GM19239 (cell line): ENCODE measurements at regions not wholly inside any gene's neighbourhood (a gene's known extent, or its start where the extent isn't known, plus 50 kb on each side); places are given as distances from the start of the nearest gene placed in this dataset.

ENCODE experiments used
- DNase-seq: peaks from one replicate; pipeline ENCODE4 v3.0.0; 2011; ENCODE audit warnings: low spot score; ENCODE audit not compliant: insufficient read length
- FAIRE-seq: peaks from 2 replicates; lab custom pipeline; 2011; peaks lifted over from hg19 to GRCh38; lab: Jason Lieb, UNC

DNA sequence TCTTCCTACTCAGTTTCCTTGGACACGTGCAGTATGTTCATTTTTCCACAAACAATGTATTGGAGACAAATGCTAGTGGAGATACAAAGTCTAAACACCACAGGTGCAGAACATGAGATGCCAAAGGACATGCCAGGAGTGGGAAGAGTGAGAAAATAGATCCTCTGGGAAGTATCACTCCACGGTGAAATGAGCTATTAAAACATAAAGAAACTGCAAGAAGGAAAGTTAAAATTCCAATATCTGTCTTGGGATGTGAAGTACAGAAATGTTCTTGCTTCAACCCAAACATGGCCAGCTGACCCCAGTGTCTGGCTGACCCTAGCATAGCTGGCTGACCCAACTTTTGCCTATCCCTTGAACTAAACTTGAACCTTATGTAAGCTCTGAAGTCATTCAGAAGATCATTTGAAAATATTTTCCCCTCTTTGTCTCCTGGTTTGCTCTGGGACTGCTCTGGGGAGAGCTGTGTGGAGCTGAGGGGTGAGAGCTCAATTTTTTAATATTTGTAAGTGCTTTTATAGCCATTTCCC is 59.5 kb downstream of the FZD1 start:
- DNase-seq (no peak), FAIRE-seq (no peak)

DNA sequence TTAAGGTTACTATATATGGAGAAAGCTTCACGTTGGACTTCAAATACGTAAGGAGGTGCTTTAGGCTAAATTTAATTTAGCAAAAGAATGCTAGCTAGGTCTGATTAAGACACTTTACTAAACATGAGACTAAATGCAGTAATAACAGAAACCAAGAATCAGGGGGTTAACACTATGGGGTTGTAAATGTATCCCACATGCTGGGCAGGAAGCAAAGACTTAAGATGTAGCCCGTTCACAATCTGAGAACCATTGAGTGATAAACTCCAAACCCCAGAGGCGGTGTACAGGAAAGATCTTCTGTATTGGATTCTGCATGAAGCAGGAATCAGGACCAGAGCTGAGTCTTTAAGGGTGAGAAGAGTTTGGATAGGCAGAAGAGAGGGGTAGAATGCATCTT is 60.4 kb downstream of the FZD1 start:
- DNase-seq: no peak
- no peak for FAIRE-seq

DNA sequence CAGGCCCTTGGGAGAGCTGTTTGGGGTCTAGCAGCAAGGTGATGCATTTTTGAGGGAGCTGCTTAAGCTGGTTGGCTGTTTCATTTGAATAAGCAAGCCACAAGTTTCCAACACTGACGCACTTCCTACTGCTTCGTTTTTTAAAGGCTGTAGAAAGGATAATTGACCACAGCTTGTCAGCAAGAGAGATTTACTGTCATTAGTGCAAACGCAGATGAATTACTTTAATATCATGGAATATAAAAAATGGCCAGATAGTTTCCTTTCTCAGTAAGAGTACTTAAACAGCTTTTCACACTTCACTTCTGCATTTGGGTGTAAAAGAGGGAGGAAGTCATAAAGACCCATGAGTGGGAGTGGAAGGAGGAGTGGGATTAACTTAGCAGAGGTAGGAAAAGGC is 61.5 kb downstream of the FZD1 start:
- DNase-seq (no peak), FAIRE-seq (no peak)

DNA sequence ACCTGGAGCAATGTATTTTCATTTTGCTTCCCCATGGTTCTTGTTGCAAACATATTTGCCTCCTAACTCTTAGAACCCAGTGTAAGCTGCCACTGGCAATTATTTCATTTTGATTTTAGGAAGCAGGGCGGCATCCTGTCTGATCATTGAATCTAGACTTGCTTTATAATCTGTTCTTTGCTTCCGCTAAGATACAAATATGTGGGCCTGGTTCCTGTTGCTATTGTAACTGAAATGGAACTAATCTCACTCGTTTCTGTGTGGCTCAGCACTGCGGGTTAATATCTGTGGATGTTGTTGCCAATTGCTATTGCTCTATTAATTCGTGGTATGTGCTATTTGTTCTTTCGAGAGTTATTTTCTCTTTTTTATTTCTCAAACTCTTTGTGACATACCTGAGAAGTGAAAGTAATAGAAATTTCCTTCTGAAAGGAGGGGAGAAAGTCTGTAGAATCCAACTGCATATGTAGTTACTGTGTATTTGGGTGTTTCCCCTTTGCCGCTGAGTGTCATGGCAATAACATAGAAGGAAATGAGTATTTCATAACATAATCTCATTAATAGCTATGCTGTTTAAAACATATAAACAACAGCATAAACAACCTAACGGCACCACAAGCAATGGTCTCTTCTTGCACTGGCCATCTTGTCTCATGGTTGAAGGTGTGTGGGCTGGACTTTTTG is 62.4 kb downstream of the FZD1 start:
- DNase-seq (no peak), FAIRE-seq (no peak)

DNA sequence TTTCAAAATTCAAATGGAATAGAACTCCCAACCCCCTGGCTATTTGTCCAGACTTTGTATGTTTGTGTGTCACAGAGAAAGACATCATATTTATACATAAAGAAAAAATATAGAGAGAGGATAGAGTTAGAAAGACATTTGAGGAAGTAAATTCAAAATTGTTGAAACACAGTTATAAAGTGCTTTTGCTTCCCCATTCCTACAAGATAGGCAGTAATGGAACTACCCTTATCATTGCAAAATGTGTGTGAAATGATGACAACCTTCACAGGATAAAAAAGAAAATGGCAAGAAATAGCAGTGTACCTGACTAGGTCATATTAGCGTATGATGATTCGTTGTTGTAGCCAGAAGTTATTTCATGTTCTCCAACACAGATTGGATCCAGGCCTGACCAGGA is 63.1 kb downstream of the FZD1 start:
- DNase-seq: no peak
- no peak for FAIRE-seq

DNA sequence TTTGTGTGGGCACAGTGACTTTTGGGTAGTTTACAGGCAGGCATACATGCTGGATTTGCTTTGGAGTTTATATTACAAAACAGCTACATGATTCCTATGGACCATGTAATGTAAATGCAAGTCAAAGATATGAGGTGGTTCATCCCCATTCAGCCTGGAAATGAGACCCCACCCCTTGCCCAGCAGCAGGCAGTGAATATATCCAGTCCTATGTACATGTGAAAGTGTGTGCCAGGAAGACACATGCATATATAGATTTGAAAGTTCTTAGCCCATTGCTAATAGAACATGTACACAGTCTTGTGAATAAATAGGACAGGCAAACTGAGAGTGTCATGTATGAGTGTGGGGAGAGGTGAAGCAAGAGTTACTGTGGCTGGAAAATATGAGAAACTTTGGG is 65.3 kb downstream of the FZD1 start:
- no peak for FAIRE-seq
- DNase-seq: no peak

DNA sequence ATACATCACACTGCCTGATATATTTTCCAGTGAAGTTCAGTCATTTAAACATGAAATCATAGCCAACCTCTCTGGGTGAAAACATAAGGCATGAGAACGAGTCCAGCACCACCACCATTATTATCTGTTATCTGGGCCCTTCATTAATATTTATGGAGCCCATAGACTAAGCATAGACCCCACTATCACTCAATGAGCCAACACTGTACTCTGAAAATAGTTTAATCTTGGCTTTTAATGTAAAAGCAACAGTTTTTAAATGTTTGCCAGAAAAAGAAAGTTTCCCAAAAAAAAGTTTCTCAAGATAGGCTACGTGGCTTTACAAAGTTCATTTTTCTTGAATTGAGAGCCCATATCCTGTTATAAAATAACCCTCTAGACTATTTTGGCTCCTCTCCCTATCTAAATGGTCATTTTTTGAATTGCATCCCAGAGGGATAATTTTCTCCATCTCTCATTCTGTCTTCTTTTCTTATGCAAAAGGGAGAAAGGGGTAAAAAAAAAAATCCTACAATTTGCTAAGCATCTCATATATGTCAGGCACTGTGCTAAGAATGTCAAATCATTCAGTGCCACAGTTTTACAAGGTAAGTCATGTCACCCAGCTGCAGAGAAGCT is 66.1 kb downstream of the FZD1 start:
- DNase-seq (no peak), FAIRE-seq (no peak)

DNA sequence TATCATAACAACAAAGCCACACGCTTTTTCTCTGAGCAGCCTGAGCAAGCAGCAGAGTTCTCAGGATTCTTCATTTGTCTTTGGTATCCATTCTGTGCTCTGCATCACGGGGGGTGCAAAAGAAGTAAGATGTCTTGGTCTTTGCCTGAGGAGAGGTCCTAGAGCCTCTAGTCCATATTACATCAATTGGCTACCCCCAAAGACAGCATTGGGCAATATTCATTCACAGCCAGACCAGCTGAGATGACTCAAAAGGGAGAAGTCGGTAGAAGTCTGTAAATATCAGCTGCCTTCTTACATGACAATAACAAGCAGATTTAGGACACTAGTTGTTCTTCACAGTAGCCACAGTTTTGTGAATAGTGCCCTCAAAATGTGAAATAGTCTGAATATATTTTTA is 66.6 kb downstream of the FZD1 start:
- DNase-seq (no peak), FAIRE-seq (no peak)

DNA sequence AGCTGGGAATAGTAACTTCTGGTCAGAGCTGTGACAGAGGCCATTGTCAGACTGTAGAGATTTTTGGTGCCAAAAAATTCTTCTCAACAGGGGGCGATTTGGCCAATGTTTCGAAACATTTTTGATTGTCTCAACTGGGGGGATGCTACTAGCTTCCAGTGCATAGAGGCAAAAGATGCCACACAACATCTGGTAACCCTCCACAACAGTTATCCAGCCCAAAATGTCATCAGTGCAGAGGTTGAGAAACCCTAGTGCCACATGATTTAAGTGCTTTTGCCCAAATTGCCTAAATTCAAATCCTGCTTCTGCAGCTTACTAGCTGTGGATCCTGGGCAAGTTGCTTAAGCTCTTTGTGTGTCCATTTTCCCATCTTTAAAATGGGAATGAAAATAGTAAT is 71.9 kb downstream of the FZD1 start:
- FAIRE-seq (no peak), DNase-seq (no peak)

DNA sequence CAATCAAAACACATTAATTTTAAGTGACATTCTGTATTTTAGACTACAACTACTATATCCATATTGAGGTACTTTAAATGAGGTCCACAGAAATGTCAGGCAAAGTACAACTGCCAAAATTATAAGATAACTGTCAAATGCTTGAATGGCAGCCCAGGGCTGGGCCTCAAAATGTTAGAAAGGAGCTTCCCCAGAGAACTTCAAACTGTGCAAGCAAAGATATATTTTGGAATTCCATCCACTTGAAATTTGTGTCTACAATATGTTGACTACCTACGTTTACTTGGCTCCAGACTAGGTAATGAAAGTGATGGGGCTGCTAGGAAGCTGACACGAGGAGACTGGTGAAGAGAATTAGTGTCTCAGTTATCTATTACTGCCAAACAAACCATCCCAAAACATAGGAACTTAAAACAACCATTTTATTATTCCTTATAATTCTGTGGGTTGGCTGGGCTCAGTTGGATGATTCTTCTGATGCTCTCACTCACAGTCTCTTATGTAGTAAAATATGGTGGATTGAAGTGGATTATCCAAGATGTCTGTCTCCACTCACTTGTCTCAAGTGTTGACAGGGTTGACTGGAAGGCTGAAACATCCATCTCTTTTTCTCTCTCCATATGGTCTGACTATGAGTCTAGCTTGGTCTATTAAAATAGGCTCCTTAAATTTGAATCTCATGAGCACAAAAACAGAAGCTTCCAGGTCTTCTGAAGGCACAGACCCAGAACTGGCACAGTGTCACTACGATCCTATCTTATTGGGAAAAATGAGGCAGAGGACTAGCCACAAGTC is 74.2 kb downstream of the FZD1 start:
- FAIRE-seq: no peak
- DNase-seq: no peak

DNA sequence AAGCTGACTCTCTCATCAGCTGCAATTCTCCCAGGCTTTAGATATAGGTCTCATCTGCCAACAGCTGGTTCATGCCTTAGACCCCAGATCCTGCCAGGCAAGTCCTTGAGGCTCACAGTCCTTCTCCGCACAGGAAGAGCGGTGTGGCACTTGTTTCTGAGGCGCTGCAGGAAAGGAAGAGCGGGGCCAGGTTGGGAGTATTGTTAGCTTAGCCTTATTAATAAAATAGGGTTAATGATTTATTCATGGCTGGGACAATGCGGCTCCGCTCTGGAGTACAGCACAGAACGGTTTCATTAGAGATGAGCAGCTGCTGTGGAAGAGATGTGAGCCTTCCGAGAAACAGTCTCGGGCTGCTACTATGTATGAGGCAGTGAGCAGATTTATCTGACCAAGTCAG is 78.1 kb downstream of the FZD1 start:
- DNase-seq (no peak), FAIRE-seq (no peak)

DNA sequence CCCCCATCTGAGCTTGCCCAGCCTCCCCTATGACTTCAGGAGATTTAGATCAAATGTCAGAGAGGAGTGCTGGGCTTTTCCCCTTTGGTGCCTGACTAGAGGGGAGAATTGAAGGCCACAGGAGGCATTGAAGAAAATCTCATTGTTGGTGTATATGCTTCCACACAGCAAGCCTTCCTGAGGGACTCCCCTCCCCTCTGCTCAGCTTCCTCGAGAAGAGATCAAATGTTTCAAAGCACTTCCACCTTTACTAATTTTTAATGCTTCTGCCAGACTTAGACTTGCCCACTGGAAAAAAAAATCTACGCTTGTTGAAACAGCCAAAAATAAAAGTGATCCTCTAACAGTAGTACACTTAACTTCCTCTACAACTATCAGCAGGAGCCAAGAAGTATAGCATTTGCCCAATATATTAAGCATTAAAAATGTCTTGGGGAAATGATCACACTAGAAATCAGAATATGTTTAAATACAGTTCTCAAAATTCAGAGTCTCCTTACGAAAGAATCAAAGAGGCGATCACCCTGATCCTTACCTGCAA is 79.3 kb downstream of the FZD1 start:
- FAIRE-seq (no peak), DNase-seq (no peak)

DNA sequence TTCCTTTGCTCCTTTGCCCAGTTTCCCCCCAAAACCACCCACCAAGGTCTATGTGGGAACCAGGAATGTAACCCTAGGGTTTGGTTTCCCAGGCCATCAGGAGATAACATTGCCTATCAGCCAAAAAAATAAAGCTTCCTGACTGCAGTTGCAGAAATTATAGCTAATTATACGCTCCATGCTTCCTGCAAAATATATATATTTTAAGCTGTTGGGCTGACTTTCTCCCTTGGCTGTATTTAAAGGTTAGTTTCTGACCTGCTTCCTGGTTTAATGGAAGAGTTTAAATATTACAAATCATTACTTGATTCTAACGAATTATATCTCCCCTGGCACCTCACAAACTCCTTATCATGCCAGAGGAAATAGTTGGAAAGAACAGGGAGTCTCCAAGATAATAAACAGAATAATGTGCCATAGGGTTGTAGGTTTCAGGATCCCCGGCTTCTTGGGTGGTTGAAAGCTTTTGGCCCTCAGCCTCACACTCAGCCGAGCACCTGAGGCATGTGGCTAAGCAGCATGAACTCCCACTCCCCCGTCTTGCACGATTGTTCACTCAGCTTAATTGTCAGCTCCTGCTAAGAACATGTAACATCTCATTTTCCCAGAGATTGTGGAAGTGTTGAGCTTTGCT is 79.9 kb downstream of the FZD1 start:
- DNase-seq: no peak
- no peak for FAIRE-seq

DNA sequence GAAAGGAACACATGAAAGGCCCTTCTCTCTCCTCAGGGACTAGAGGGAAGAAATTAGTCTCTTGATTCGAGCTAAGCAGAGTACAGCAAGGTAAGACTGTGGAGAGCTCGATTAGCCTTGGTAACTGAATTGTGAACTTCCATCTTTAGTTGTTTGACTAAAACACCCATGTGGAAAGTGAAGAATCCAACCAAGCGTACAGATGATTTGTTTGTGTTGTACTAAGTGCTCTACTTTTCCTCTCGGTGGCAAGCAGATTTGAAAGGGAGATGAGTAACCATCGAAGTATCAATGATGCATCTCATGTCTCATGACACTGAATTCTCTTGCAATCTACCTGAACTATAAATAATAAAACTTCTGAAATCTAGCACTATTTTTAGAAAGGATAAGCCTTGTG is 80.7 kb downstream of the FZD1 start:
- DNase-seq (no peak), FAIRE-seq (no peak)

DNA sequence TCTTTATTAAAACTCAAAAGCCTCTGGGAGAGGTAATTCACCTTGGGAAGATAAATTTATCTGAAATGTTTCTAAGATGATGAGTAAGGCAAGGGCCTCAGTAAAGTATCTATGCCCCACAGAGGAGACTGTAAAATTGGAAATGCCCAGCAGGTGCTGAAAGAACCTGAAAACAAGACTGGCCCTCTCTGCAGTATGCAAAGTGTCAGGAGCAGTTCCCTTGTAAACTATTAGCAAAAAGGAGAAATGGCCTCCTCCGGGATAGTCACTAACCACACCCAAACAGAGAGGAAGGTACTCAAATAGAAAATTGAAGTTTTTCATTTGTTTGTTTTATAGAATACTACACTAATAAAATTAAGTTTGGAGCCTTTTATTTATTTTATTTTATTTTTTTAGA is 81.2 kb downstream of the FZD1 start:
- FAIRE-seq: no peak
- no peak for DNase-seq

DNA sequence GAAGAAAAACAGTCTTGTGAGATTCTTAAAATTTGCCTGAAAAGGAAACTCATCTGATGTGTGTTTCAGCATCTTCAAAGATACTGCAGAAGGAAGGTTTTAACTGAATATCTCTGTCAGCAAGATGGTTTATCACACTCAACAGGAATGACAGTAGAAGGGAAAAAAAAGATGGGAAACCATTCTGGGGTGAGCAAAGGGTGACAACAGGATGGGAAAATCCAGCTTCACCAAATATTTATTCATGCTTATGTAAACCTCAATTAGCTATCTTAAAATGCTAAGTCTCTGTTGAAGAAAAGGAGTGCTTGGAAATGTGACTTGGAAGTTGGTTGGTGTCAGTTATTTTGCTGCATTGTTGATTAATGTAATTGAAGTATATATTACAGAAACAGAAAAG is 82.2 kb downstream of the FZD1 start:
- DNase-seq (no peak), FAIRE-seq (no peak)

DNA sequence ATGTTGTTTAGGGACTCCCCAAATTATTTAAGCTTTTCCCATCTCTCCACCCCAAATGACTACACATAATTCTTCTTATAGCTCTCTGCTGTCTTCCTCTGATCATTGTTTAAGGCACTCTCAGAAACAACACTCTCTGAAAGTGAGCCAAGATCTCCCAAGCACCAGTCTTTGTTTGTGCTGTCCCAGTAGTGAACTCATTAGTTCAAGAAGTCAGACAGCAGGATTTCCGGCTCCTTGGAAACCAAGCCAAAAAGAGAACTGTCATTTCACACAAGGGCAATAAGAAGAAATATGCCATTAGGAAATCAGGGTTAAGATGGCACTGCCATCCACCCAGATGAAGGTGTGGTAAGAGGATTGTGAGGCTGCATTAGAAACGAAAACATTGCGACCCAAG is 83.1 kb downstream of the FZD1 start:
- DNase-seq (no peak), FAIRE-seq (no peak)

DNA sequence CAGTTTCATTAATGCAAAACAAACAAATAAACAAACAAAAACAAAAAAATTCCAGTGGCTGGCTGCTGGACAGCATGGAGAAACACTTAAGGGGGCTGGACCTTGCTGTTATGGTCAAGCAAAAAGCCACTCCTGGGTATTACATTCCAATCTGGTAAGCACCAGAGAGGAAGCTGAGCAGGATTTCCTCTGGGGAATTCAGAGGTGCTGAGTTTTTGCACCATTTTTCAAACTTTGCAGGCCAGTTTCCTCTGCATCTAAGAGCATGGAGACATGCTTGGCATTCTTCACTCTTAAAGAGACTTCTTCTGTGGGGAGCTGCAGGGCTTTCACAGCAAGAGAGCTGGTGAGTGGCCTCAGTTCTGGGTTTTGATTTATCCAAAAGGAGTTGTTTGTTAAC is 84.5 kb downstream of the FZD1 start:
- no peak for FAIRE-seq

DNA sequence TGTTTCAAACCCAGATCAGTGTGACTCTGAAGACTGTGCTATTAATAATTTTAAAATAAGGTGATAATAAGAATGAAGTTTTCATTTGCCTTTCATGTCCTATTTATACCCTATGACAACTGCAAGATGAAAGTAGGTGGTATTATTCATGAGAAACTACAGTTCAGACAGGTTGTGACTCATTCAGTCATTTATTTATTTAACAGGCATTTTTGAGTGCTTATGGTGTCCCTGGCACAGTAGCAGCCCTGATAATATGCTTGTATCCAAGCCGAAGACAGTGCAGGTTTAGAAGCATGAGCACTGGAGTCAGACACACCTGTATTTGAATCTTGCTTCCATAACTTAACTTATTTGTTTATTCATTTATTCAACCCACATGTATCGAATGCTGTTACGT is 87.1 kb downstream of the FZD1 start:
- DNase-seq: no peak
- FAIRE-seq: no peak

More for the DNA sequence above, 84.5 kb downstream of the FZD1 start:
- no peak for DNase-seq

DNA sequence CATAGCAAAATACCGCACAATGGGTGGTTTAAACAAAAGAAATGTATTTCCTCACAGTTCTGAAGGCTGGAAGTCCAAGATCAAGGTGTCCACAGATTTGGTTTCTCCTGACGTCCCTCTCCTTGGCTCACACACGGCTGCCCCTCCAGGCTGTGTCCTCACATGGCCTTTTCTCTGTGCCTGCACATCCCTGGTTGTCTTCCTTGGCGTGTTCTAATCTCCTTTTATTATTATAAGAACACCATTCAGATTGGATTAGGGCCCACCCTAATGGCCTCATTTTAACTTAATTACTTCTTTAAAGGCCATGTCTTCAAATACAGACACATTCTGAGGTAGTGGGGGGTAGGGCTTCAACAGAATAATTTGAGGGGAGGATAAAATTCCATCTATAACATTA is 87.9 kb downstream of the FZD1 start:
- no peak for DNase-seq
- no peak for FAIRE-seq

DNA sequence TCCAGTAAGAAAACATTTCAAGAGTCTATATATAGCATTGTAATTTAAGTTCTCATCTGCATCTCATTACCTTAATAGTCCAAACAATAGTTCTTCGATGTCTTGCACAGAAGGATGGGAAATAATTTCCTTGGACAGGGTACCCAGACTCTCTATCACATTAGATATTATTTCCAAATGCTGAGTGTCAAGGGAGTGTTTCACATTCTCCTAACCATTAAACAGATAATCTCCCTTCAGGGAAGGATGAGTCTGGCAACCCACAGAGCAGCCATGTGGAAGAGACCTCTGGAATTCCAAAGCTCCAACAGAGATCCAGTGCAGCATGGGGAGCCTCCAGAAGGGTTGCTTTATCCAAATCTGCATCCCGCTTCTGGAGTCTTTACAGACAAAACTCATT is 89.6 kb downstream of the FZD1 start:
- DNase-seq (no peak), FAIRE-seq (no peak)
